K562 (cell line): ENCODE measurements at regions not wholly inside any gene's neighbourhood (a gene's known extent, or its start where the extent isn't known, plus 50 kb on each side); places are given as distances from the start of the nearest gene placed in this dataset.
"Not testable (repeated sequence)": the region's sequence is repeated elsewhere in the genome, so short reads cannot be mapped to it uniquely, and the experiment has no call there.

ENCODE experiments used
- CTCF ChIP-seq, 3 experiments: IDR thresholded peaks in 2 of 3; conservative IDR thresholded peaks in 1 of 3; 2 replicates each; pipeline ENCODE4 v1.5.1; 2011 to 2012; ENCODE audit warnings: low read length in 3 of 3, mild to moderate bottlenecking in 3 of 3, control low read depth in 2 of 3, improper control_type of control experiment in 1 of 3, inconsistent platforms in 1 of 3, low read depth in 1 of 3, mixed read lengths in 1 of 3, moderate library complexity in 1 of 3; ENCODE audit not compliant: insufficient read depth in 2 of 3
- E2F1 ChIP-seq: sonication (generic); formaldehyde crosslinking; IDR thresholded peaks from 2 replicates; pipeline ENCODE4 v1.8.1; 2023; ENCODE audit warnings: mild to moderate bottlenecking, missing genetic modification reagents, moderate library complexity
- GATA2 ChIP-seq: sonication (generic); formaldehyde crosslinking; IDR thresholded peaks from 2 replicates; pipeline ENCODE4 v1.4.0; 2020; ENCODE audit warnings: mild to moderate bottlenecking, missing genetic modification reagents
- L3MBTL2 ChIP-seq: fragments of 450-650 bp; IDR thresholded peaks from 2 replicates; pipeline ENCODE4 v1.6.1; 2016; ENCODE audit warnings: mild to moderate bottlenecking, moderate library complexity
- MEF2D ChIP-seq: conservative IDR thresholded peaks from 2 replicates; pipeline ENCODE4 v1.6.1; 2016; ENCODE audit warnings: low read depth, missing genetic modification characterization, missing compliant biosample characterization
- MIER1 ChIP-seq: fragments of 450-650 bp; IDR thresholded peaks from 2 replicates; pipeline ENCODE4 v1.6.1; 2016; ENCODE audit warnings: antibody characterized with exemption, mild to moderate bottlenecking, low read depth
- NR2F6 ChIP-seq: fragments of 450-650 bp; formaldehyde crosslinking; IDR thresholded peaks from 2 replicates; pipeline ENCODE4 v1.4.0; 2020; ENCODE audit warnings: mild to moderate bottlenecking
- RBM15 ChIP-seq: fragments of 200-400 bp; formaldehyde crosslinking; IDR thresholded peaks from 2 replicates; pipeline ENCODE4 v1.6.1; 2018; ENCODE audit warnings: mild to moderate bottlenecking, low read length, moderate library complexity; ENCODE audit not compliant: insufficient read depth
- ZBTB8A ChIP-seq: fragments of 450-650 bp; IDR thresholded peaks from 2 replicates; pipeline ENCODE4 v1.6.1; 2018; ENCODE audit warnings: mild to moderate bottlenecking, moderate library complexity; ENCODE audit not compliant: partially characterized antibody
- TF ChIP-seq, protein P1 (sequence below), 2 experiments: fragments of 450-650 bp; conservative IDR thresholded peaks; 2 replicates each; pipeline ENCODE4 v1.6.1; 2017; ENCODE audit warnings: mild to moderate bottlenecking in 2 of 2, moderate library complexity in 2 of 2

DNA sequence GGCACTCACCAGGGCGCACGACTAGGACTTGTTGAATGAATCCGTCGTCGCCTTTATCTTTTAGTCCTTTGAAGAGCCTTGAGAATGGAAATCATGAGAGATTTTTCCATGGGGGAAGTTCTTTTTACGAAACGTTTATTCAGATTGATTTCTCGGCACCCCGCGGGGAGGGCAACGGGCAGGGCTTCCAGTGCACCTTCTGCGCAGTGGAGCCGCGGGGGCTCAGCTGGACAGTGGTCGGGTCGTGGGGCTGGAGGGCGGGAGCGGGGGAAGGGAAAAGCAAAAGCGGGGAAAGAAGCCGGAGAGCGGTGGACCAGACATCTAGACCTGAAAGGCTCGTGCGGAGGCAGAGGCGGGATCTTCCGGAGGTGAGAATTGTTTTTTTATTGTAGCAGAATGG is 50.6 kb upstream of the NBPF20 start:
- not testable (repeated sequence) for TF ChIP-seq NR2F6 (CRISPR knock-in tag); CTCF (IDR thresholded peaks at IDR 0.05 in 2 of 3, conservative IDR thresholded peaks at IDR 0.05 in 1 of 3; ENCODE audit: insufficient read depth in 2 of 3, low read depth in 1 of 3, low read length in 3 of 3); GATA2; MEF2D (tag); RBM15; E2F1 (CRISPR knock-in tag); ZBTB8A; MIER1; L3MBTL2
- TF ChIP-seq, protein P1, sequence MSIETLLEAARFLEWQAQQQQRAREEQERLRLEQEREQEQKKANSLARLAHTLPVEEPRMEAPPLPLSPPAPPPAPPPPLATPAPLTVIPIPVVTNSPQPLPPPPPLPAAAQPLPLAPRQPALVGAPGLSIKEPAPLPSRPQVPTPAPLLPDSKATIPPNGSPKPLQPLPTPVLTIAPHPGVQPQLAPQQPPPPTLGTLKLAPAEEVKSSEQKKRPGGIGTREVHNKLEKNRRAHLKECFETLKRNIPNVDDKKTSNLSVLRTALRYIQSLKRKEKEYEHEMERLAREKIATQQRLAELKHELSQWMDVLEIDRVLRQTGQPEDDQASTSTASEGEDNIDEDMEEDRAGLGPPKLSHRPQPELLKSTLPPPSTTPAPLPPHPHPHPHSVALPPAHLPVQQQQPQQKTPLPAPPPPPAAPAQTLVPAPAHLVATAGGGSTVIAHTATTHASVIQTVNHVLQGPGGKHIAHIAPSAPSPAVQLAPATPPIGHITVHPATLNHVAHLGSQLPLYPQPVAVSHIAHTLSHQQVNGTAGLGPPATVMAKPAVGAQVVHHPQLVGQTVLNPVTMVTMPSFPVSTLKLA (conservative IDR thresholded peaks at IDR 0.05): not testable (repeated sequence)
